Stimulated activated CD8-positive, alpha-beta memory T cell treated with anti-CD3 and anti-CD28 coated beads, Interleukin-12 subunit alpha, Interleukin-12 subunit beta, amount 100 ng/mL, for 4 hours (primary cell): ENCODE measurements at regions not wholly inside any gene's neighbourhood (a gene's known extent, or its start where the extent isn't known, plus 50 kb on each side); places are given as distances from the start of the nearest gene placed in this dataset.

Source experiments
- DNase-seq: peaks from one replicate; pipeline ENCODE4 v3.0.0-alpha.2; 2020; ENCODE audit warnings: low read depth

GRCh38 chr5:14017904-14018303 is 73.4 kb upstream of the DNAH5 start:
- DNase-seq, result no peak

GRCh38 chr5:14016549-14016948 is 72.1 kb upstream of the DNAH5 start:
- DNase-seq, result no peak

GRCh38 chr5:14011089-14012020 is 66.9 kb upstream of the DNAH5 start:
- peak; percentile 0 for DNase-seq

- DNase-seq, result no peak
Measured at GRCh38 chr5:14009575-14009974, 65.1 kb upstream of the DNAH5 start.

GRCh38 chr5:14008819-14009311 is 64.4 kb upstream of the DNAH5 start:
- DNase-seq, result no peak

GRCh38 chr5:14006823-14007520 is 62.5 kb upstream of the DNAH5 start:
- DNase-seq, result no peak

GRCh38 chr5:14004598-14005394 is 60.3 kb upstream of the DNAH5 start:
- DNase-seq, result no peak

GRCh38 chr5:14003936-14004335 is 59.4 kb upstream of the DNAH5 start:
- no peak for DNase-seq

GRCh38 chr5:14003513-14003912 is 59.0 kb upstream of the DNAH5 start:
- no peak for DNase-seq

DNA sequence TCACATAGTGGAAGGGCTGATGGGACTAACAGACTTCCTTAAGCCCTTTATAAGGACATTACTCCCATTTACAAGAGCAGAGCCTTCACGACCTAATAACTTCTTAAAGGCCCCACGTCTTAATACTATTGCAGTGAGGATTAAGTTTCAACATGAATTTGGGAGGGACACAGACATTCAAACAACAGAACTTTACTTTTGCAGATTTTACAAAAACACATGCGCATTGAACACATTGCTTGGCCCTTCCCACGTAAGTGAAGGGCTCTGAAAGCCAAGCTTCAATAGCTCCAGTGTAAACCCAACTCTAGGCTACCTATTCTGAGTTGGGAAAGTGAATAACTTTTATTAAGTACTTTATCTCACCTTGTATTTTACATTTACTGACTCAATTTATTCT is 53.8 kb upstream of the DNAH5 start:
- DNase-seq, result no peak

DNA sequence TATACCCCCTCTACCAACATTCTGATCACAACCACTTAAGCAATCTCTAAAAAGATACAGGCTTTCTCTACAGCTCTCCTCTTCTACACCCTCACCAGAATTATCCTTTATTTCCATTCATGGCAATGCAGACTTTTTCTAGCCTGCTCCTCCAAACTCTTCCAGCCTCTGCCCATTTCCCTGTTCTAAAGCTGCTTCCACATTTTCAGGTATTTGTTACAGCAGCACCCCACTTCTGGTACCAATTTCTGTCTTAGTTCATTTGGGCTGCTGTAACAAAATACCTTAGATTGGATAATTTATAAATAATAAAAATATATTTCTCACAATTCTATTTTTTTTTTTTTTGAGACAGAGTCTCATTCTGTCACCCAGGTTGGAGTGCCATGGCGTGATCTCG is 53.0 kb upstream of the DNAH5 start:
- no peak for DNase-seq

DNA sequence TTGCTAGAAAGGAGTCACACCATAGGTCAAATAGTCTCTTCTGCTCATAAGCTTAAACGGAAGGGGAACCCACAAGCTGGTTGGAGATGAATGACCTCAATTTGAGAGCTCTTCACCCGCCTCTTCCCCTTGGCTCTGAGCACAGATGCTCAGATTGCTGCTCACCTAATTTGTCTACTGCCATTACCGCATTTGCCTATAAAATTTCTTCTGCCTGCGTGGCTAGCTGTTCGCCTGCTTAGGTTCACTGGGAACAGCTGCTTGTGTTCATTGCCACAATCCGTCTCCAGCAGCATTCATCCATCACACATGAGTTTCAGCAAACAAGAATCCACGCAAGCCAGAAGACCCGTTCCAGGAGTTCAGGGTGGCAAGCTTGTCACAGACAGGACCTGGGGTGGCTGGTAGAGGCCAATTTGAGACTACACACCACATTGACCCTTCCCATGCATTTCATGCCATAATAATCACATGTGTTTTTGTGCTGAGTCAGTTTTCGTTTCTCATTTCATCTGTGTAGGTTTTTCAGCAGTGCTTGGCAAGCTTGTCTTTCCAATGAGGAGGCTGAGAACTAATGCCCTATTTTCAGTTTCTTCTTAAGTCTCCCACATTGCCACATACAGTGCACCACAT is 50.2 kb upstream of the DNAH5 start:
- DNase-seq, result no peak
